NCI-H524 treated with DMSO at 0.1 percent for 48 hours (cell line): ENCODE measurements at regions not wholly inside any gene's neighbourhood (a gene's known extent, or its start where the extent isn't known, plus 50 kb on each side); places are given as distances from the start of the nearest gene placed in this dataset.
"Not testable (repeated sequence)": the region's sequence is repeated elsewhere in the genome, so short reads cannot be mapped to it uniquely, and the experiment has no call there.

Source experiments
- DNase-seq: peaks from one replicate; lab custom pipeline; 2025; lab: John Stamatoyannopoulos, UW

GRCh38 chr13:60922576-60923231 lies 492.9 kb downstream of the PCDH20 start:
- no peak for DNase-seq

- DNase-seq: no peak
Observed at GRCh38 chr13:60893801-60894200, 496.8 kb downstream of the TDRD3 start.

DNA sequence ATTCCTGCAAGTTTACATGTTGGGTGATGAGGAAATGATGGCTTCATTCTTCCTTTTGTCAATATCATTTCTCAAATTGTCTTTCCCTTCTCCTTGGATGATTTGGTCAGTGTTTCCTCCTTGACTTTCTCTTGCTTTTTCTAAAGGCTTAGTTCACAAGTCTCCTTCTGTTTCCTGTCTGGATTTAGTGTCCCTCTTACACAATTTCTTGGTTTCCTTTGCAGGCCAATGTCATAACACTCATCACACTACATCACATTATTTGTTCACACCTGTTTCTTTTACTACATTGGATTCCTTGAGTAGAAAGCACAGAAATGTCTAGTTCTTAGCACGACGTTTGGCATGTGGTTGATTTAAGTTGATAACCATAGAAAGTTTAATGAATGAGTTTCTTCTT lies 490.7 kb downstream of the TDRD3 start:
- no peak for DNase-seq

DNA sequence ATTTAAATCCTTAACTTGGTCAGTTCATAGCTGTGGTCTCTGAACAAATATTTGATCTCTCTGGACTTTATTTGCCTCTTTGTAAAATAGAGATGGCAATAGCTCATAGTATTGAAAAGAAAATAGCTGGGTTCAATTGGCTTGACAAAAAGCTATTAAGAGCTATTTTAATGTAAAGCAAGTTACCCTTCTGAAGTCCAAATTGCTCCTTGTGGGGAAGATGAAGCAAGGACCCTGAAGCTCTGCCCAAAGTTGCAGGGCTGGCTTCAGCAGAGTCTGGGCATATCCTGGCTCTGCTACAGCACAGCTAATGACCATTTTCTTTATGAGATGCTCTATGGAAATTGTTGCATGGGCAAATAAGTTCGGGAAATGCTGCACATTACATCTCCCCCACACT lies 484.5 kb downstream of the TDRD3 start:
- DNase-seq: no peak

- DNase-seq: no peak
Observed at GRCh38 chr13:60873116-60873515, 476.1 kb downstream of the TDRD3 start.

DNA sequence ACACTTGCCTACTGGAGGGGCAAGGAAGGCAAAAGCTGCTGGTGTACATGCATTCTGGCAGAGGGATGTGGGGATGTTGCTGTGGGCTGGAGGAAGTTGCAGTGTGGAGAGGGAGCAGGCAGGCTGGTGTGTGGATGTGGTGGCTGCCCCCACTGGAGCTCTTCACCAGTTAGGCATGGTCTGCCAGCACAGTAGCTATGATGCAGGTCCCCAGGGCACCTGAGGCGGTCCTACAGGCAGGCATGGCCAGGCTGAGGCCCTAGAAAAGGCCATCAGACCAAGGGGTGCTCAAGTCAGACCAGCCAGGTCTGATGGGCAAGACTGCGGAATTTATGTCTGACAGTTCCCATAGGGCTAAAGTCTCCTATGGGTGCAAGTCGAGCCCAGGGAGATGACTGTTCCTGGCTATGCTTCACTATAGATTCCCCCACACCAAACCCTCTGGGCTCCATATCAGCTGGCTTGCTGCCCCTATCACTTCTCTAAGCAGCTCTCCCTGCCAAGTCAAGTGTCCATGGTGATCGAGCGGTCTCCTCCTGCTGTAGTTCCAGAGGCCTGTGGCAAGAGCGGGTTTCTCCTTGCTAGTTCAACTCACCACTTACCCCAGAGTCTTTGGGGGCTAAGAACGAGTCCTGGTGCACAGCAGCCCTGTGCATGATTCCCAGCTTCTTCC lies 473.1 kb downstream of the TDRD3 start:
- no peak for DNase-seq

DNA sequence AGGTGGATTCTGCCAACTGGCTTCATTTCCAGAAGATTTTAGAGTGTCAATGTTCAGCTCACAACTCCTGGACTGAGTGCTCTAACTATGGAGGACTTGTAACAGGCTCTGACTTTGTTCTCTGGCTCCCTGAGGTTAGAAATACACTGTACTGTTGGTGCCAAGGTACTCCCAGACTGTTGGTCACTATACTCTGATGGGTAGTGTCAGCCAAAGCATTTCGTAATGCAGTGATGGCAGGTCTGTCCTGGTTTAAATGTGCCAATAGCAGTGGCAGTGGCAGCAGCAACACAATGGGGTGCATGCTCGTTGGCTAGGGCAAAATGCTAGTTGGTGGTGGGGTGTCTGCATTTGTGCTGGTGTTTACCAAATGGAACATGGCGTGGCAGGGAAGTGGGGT lies 472.2 kb downstream of the TDRD3 start:
- DNase-seq: no peak

GRCh38 chr13:60862036-60862435 lies 465.0 kb downstream of the TDRD3 start:
- no peak for DNase-seq

- DNase-seq: no peak
Observed at GRCh38 chr13:60857698-60858097, 460.7 kb downstream of the TDRD3 start.

- no peak for DNase-seq
Observed at GRCh38 chr13:60852886-60853285, 455.9 kb downstream of the TDRD3 start.

DNA sequence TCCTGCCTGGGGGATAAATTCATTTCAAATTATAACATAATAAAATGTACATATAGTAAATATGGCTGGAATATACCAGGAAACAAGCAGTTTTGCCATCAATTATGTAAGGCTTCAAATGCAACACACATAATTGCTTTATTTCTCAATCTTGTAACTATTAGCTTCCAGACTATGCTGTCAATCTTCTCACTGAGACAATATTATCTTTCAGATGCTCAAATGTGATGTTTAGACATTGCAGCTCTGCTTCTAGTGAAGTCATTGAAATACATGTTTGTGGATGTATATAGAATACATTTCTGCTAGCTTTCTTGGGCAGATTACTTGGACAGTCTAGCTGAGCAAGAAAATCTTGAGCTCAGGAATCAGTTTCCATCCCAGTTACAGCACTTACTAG lies 454.4 kb downstream of the TDRD3 start:
- no peak for DNase-seq

DNA sequence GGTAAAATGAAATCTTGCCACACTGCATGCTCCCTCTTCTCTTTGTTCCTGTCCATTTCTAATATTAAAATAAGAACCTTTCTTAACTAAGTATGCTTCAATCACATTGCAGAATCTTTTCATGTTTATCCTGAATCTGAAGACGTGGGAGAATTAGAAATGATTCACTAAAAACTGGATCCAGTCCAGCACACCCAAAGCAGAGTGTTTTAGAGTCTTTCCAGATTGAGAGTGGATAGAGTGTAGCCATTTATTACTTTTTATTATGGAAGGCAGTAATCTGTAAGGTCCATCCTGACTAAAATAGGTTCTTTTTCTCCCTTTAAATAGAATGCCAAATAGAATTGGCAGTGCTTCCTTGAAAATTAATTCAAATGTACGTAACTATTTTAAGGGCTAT lies 453.5 kb downstream of the TDRD3 start:
- no peak for DNase-seq

DNA sequence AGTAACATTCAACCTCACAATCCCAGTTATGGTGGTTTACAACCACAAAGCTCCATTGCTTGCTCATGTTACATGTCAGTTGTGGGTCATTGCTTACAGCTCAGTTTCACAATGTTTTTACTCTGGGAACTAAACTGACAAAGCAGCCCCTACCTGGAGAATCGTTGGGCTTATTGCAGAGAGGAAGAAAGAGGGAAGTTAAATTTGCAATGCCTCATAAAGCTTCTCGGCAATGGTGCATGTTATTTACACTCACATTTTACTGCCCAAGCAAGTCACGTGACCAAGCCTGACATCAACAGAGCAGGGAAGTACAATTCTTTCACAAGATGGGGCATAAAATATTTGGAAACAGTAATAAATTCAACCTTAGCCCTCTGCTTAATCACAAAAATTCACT lies 441.6 kb downstream of the TDRD3 start:
- no peak for DNase-seq

DNA sequence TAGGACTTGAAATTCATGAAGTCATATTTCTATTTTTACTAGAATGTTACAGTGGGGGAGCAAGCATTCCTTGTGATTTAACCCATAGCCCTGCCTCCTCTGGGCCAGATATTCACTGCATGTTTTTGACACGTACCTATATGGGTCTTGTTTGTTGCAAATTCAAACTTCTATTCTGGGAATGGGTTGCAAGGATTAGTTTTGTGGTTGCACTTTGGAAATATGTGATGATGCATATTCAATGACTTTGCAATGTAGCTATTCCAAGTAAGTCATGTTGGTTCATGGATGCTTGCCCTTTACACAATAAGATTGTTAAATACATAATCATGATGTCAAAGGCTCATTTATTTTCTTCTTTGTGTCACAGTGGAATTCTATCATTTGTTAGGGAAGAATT lies 440.8 kb downstream of the TDRD3 start:
- DNase-seq: no peak

- DNase-seq: no peak
Observed at GRCh38 chr13:60836821-60837220, 439.8 kb downstream of the TDRD3 start.

- no peak for DNase-seq
Observed at GRCh38 chr13:60811581-60811980, 414.6 kb downstream of the TDRD3 start.

DNA sequence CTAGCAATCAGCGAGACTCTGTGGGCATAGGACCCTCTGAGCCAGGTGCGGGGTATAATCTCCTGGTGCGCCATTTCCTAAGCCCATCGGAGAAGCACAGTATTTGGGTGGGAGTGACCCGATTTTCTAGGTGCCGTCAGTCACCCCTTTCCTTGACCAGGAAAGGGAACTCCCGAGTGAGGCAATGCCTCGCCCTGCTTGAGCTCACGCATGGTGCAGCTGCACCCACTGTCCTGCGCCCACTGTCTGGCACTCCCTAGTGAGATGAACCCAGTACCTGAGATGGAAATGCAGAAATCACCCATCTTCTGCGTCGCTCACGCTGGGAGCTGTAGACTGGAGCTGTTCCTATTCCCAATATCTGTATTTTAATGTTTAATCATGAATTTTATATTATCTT lies 408.6 kb downstream of the TDRD3 start:
- DNase-seq: not testable (repeated sequence)

- DNase-seq: no peak
Observed at GRCh38 chr13:60798503-60798902, 401.5 kb downstream of the TDRD3 start.

DNA sequence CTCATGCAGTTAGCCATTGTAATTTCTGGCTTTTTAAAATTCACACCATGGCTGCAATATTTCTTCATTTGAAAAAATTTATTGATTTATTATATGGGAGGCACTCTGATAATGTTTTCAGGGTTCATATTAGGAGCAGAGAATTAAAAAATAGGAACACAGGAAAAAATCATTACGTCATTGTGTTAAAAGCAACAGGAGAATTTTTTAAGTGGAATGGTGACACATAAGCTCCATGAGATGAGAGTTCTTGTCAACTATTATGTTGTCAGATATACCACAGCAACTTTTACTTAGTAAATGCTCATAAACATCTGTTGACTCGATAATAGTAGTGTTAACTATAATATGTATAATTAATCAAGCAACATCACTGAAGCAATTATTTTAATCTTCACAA lies 400.1 kb downstream of the TDRD3 start:
- DNase-seq: no peak

DNA sequence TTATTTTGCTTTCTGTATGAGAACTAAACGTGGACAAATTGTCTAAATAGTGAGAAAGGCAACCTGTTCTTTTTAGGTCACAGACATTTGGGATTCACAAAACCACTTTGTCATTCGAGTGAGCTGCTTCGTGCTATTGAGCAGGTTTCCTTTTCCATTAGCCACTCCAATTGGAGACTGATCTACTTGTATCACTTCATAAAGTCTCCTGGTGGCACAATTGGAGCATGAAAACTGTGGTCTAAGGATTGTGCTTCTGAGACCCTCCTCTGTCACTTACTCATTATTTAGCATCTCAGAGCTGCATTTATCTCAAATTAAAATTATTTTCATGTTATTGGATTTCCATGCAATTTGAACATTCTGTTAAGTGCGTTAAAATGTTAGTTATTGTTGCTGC lies 397.7 kb downstream of the TDRD3 start:
- DNase-seq: no peak

DNA sequence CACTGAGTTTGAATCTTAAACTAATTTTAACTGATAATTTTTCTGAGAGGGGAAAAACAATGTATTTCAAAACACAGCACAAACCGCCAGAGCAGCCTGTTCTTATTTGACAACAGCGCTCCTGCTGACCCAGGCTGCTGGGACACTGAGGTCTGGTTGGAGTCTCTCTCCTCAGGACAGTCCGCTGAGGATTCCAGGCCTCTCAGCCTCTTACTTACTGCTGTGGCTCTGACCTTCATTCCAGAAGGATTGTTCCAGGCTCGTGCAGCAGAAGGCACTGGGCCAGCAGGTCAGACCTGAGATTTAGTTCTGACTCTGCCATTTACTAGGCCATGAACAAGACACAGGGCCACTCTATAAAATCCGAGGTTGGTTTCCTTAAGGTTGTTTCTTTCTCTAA lies 393.6 kb downstream of the TDRD3 start:
- DNase-seq: no peak

DNA sequence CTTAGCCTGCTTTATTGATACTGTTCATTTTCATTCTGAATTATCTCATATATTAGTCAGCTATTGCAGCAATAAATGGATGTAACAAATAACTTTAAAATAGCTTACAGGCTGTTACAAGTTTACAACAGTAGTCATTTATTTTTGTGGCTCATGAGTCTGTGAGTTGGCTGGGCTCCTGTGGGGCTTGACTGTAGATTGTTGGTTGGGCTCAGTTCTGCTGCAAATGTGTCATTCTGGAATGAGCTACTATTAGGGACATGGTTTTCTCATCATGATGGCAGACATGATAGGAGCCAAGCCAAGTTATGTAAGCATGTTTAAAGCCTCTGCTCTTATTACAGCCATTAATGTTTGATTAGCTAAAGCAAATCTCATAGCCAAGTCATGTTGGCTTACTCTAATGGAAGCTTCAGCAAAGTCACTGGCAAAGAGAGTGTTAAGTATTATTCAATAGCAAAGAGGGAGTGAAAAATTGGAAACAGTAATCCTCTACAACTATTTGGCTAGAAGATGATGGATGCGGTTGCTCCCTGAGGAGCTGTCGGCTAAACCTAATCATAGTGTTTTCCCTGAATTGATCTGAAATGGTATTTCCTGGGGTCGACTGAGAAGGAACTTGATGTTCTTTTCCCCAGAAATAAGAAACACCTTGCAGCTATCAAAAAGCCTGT lies 391.3 kb downstream of the TDRD3 start:
- DNase-seq: no peak

- no peak for DNase-seq
Observed at GRCh38 chr13:60787083-60787482, 390.1 kb downstream of the TDRD3 start.

DNA sequence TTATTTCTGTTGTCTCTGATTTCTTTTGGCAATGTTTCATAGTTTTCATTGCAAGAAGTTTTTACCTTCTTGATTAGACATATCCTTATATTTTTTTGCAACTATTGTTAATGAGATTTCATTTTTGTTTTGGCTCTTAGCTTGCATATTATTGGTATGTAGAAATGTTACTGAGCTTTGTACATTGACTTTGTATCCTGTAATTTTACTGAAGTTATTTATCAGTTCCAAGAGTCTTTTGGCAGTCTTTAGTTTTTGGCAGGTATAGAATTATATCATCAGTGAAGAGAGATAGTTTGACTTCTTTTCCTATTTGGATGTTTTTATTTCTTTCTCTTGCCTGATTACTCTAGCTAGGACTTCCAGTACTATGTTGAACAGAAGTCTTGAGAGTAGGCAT lies 375.7 kb downstream of the TDRD3 start:
- DNase-seq: no peak
